T-helper 2 cell treated with Interferon-gamma antibody and Interleukin-4, amounts not matched to agents 100 ng/mL and 5 ng/mL, for 36 hours (primary cell): ENCODE measurements at regions not wholly inside any gene's neighbourhood (a gene's known extent, or its start where the extent isn't known, plus 50 kb on each side); places are given as distances from the start of the nearest gene placed in this dataset.

ENCODE experiments used
- intact Hi-C: fragments of 100-400 bp; cut with micrococcal nuclease; formaldehyde crosslinking; loops from one replicate; pipeline ENCODE4 v1.15.1; 2023

DNA sequence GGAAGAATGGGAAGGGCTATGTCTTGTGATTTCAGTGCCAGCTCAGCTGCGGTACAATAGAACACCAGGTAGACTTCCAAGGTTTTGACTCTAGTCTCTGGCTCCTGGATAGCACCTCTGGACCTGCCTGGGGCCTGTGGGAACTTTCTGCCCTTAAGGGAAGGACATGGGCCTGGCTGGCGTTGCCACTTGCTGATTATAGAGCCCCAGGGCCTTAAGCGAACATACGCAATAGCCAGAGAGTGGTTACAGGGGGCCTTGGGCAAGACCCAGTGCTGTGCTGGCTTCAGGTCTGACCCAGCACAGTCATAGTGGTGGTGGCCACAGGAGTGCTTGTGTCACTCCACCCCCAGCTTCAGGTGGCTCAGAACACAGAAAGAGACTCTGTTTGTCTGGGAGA is 131.1 kb upstream of the COL21A1 start:
- intact Hi-C loops, result no loop called here

DNA sequence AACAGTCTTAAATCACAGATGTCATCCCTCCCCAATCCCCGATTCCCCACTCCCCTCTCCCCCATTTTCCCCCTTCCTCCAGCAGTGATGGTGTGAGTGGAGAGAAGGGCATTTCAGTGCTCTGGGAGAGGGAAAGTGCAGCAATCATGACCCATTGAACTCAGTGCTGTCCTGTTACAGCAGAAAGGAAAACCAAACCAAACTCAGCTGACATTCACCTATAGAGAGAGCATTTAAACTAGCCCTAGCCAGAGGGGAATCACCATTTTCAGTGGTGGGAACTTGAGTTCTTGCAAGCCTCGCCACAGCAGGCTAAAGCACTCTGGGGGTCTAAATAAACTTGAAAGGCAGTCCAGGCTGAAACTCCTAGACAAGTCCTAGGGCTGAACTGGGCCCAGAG is 129.9 kb upstream of the COL21A1 start:
- intact Hi-C loops, result no loop called here

DNA sequence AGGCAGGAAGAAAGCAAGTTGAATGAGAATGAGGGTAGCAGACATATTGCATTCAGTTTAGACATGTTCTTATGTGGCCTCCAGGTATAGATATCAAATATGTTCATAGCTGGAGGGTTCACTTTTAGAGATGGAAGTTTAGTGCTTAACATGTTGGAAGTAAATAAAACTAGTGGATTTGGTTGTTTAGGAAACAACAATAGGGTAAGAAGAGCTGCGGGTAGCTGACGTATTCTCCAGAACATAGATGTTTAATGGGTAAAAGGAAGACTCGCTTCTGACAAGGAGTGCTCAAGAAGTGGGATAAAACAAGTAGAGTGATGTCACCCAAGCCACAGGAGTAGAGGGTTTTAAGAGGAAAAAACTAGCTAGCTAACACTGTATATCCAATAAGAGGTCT is 128.4 kb upstream of the COL21A1 start:
- intact Hi-C loops, result no loop called here

DNA sequence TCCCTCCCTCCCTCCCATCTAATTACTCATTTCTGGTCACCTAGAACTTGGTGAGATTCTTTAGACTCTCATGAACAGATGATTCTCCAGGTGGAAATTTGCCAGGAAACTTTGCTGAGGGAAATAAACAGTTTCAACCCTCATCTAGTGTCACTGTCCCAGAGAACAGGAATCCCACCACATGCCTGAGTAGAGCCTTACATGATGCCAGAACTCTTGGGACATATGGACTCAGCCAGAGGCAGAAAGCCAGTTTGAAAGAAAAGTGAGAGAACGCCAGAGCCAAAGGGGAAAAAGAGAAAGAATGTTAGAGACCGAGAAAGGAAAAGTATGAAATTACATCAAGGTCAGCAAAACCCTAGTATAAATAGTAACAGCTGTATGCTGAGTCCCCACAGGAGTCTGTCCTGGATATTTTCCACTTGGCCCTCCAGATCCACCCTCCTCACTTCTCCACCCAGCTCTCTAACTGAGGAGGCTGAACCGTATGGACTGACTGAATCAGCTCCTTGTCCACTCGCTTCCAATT is 127.5 kb upstream of the COL21A1 start:
- intact Hi-C loops, result no loop called here

DNA sequence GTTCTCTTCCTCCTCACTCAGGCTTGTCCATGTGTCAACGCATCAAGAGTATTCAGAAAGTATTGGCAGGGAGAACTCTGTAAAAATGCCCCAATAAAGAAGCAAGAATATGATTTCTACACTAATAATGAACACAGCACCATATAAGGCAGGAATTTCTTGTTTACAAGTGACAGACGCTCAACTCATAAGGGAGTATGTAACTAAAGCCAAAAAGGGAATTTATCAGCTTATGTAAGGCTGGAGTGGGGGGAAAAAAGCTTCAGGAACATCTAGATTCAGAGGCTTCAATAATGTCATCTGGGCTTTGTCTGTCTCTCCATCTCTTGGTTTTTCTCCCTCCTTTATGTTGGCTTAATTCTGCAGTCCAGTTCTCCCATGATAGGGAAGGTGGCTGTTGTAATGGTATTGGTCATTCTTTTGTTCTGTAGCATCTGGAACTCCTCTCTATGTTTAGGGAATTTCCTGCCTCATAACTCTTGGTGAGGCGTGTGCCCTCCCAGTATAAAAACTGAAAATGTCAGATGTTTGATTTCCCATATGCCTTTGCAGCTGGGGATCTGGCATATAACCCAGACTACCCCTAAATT is 125.1 kb upstream of the COL21A1 start:
- intact Hi-C loops, result no loop called here

DNA sequence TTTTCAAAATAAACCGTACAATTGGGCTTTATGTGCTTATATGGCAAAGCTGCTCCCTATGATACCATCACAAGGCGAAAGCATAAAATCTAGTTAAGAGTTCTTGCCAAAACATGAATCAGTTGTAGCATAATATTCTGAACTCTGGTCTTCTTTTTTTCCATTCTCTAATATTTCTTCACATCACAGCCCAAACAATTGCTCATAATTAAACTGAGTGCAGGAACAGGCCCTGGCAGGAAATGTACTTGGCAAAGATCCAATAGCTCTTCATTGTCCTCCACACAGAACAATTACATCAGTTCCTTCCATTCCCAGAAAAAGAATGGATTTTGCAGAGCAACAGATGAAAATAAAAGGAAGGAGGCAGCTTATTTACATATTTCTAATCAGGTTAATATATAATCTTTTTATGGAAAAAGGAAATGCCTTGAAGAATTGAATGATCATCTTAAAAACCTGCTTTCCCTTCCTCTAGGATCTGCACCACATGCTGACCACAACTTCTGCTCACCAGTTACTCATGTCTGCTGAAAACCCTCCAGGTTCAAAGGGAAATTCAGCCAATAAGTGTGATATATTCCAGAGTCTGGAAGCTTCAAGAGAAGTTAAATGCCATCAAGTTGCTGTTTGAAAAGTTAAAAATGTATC is 123.3 kb upstream of the COL21A1 start:
- intact Hi-C loops, result no loop called here

DNA sequence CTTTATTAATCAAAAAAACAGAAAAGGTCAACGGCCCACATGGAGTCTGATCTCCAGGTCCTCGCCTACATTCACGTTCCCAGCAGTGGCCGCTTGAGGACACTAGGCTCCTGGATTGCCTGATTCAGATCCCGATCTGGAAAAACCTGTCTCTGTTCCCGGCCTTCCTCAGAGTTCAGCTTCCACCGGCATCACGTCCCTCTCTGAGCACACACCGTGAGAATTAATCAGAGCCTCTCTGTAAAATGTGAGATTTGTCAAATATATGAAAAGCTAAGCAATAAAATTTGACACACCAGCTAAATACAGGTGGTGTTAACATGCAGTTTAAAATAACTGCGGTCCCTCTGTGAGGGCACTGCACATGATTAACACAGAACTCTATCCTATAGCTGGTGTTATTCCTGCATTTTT is 122.8 kb upstream of the COL21A1 start:
- intact Hi-C loops, result no loop called here

DNA sequence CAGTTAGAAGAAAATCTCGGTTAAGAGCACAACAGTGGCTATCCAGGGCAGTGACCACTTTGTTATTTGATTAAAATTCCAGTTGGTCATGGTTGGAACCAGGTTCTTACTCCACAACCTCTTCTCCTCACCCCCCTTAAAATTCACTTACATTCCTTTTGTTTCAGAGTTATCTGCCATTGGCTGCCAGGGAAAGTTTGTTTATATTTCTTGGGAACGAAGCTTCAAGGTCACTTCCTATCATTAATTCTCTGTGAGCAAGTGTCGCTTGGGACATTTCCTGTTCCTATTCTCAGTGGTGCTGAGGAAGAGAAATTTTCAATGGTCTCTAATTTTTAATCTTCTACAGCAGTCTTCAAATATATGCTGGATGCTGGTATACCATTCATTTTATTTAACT is 121.1 kb upstream of the COL21A1 start:
- intact Hi-C loops, result no loop called here

DNA sequence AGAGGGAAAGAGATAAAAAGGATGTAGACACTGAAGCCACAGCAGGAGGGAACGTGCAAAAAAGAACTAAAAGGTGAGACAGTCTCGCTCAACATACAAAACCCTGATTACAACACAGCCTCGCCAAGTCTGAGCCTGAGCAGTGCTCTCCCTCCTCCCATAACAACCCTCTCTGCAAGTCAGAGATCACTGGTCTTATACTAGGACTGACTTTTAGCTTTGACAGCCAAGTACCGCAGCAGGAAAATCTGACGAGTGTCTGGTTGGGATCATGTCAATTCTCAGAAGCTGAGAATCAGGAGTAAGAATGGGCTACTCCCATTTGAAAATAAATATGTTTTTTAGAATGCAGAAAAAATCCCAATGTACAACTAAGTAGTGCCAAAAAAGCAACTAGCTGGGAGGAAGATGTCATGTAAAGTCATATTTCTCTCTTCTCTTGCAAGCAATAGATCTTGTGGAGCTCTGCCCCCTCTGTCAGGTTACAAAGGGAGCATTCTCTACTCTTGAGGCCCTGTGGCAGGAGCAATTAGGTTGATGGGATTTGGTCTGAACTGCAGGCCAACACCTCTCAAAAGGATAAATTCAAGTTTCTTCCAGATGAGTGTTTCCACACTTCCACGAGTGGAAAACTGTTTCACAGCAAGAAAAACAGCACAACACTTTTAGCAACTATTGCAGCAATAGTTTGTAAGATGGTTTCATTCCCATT is 118.9 kb upstream of the COL21A1 start:
- intact Hi-C loops, result no loop called here

DNA sequence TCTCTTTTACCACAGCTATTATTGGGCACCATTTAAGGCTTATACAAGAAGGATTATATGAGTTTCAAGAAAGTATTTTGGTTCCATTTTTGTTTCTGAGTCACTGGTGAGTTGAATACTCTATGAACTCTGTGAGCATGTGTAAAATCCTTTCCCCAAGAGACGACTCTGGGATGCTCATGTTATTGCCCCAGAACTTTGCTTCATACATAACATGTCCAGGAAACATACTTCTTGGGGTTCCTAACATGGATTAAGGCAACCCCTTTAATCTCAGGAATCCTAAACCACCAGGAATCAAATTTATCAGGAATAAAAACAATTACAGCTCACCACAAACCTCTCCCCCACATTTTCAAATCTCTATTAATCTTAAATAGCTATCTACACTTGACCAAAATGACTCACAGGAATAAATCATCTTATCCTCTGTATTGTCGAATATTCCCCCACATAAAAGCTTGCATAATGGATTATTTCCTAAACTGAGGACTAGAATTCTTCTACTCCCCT is 117.5 kb upstream of the COL21A1 start:
- intact Hi-C loops, result no loop called here

DNA sequence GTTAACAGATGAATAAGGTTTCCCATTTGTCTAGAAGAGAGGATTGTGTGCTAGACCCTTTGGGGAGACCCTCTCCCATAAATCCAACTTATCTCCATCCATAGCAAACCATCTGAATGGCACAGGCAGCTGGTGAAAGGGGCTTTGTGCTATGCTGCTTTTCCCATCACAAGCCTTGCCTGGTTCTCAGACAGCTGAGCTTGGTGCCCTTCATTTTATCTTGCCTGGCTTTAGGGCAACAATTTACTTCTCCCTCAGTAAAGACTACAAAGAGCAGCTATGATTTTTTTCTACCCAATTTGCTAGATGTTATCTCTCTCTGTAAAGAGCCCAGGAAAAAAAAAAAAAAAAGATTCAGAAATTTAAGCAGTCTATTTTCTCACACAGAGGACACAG is 117.0 kb upstream of the COL21A1 start:
- intact Hi-C loops, result no loop called here

DNA sequence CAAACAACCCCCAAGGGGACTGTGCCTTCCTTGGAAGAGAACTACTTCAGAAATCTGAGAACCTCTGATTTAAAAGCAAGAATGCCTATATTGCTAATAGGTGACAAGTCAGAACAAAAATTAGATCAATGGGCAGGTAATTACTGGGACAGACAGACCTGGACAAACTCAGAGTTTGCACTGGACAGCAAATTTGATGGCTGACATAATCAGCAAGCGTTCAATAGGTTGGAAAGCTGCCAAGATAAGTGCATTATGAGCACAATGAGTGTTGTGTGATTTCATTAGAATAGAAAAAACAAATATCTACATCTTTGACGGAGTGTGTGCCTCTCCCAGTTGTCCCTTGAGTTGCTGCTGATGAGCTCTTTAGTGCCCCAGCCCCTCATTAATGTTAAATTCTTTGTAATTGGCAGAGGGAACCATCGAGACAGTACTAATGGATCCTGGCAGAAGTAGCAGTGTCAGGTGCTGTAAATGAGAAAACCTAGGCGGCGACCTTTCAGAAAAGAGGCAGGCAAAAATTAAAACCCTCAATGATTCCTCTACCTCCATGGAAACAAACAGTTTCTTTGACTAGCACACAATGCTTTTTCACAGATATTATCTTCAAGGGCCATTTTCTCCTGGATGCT is 116.5 kb upstream of the COL21A1 start:
- intact Hi-C loops, result no loop called here

DNA sequence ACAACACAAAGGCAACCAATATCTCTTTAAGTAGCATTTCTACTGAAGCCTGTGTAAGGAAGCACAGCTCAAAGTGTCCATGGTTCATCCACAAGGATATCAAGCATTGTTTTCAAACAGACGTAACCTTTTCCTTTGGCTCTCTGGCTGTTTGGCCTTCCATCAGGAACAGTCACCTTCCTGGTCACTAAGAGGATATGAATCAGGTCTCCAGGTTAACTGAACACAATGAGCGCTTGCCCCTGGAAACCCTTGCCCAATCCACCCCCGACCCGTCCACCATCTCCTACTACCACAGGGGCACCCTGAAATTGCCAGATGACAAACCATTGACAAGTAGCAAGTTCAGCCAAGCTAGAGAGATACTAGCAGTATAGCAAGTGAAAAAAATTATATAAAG is 114.4 kb upstream of the COL21A1 start:
- intact Hi-C loops, result no loop called here

DNA sequence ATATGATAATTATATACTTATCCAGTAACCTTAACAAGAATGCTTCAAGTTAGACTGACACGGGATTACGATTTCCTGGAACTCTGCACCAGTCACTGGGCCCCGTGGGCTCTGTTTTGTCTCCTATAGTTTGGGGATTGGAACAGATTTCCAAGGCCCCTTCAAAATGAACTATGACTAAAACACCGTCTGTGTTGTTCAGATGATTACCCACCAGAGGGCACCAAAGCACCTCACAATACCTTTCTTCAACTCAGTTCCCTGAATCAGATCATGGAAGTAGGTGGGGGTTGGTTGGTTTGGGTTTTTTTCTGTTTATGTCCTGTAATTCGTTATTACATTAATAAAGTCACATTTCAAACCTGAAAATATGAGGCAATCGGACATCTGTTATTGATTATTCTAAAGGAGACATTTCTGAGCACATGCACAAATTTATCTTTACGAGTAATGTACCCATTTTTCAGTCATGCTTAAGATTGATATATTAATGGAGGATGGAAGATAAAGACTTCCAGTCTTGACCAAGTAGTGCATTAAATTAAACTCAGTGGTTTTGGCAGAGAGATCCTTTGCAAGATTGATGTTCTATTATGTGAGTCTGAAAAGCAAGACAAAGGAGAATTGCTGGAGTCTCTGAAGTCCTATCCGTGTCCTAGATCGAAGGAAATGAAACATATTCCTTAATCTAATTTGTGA is 112.0 kb upstream of the COL21A1 start:
- intact Hi-C loops, result loop anchor here (1.0 to 10.0 kb wide), 4 partner anchors 211 to 493 kb away; no protein-coding TSS in a partner anchor

DNA sequence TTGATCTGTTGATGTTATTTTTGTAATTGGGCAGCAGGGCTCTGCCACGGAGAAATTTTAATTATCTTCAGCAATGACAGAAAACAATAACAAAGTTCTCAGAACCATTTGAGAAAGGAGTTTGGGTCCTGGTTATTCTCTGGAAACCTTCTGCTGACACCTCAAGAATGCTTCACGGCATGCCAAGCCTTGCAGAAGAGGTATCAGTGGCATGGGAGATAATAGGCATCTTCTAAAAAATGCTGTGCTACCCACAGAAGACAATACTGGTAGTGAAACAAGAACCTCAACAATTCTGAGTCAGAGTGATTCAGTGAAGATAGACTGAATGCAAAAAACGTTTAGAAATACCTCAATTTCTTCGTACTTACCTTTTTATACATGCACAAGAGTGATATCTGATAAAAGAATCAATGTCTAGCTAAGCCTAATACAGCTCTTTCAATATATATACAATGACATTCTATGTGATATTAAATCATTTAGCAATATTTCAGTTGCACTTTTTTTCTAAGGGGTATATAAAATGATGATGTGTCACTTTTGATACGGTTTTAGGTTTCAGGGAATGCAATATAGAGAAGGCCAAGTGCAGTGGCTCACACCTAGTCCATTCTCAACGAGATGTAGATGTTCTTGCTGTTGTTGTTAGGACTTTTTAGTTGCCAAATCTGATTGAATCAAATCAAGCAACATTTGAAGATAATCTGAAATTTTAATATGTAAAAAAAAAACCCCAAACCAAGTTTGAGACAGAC is 110.4 kb upstream of the COL21A1 start:
- intact Hi-C loops, result loop anchor here (5.0 to 10.0 kb wide), 2 partner anchors 337 to 495 kb away; no protein-coding TSS in a partner anchor

DNA sequence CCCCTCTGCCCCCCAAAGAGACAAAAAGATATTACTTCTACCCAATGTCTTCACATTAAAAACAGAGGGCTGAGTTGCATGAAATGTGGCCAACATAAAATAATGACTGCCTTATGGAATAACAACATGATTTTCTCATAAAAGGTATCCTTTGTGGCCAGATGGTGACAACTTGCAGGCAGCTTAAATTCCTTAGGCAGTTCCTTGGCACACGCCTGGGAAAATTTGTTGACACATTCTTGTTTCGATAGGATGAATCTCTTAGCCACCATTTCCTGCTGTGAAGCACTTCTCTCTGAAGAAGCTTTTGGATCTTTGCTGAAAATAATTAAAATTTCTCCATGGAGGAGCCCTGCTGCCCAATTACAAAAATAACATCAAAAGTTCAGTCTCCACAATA is 109.0 kb upstream of the COL21A1 start:
- intact Hi-C loops, result loop anchor here (5.0 to 10.0 kb wide), 2 partner anchors 338 to 496 kb away; no protein-coding TSS in a partner anchor

DNA sequence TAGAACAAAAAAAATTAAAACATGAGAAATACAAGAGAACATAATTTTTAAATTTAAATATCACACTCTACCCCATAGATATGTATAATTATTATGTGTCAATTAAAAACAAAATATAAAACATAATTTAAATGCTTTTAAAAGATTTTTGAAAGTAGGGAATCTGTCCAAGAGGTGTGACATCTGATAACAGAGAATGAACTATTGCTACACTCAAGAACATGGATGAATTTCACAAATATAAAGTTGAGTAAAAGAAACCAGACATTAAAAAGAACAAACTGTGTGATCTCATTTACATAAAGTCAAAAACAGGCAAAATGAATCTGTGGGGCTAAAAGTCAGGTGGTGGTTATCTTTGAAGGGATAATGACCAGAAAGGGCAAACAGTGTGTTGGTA is 106.5 kb upstream of the COL21A1 start:
- intact Hi-C loops, result loop anchor here (10.0 kb wide), 1 partner anchor 341 kb away; no protein-coding TSS in a partner anchor

DNA sequence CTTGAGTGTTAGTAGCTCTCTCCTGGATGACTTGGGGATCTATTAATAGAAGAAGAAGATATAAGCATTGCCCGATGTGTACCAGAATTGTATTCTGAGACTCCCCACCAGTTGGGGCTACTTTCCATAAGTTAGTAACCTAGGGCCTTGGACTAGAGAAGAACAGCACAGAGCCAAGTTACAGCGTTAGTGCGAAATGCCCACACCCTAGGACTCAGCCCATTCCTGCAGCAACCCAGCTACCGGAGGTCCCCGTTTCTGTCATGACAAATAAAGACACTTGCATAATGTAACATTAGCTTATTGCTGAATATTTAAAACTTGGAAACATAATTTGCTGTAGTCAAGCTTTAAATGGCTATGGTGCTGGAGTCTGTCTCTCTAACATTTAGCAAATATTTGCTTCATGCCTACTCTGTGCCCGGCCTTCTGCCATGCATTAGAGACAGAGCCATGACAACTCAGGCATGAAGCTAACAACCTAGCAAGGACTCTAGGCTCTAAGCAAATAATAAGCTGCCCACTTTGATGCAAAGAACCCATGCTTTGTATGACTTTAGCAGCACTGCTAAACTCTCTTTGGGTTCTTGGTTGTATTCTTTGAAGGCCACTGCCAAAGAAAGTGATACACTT is 103.4 kb upstream of the COL21A1 start:
- intact Hi-C loops, result loop anchor here (10.0 kb wide), 1 partner anchor 344 kb away; no protein-coding TSS in a partner anchor

DNA sequence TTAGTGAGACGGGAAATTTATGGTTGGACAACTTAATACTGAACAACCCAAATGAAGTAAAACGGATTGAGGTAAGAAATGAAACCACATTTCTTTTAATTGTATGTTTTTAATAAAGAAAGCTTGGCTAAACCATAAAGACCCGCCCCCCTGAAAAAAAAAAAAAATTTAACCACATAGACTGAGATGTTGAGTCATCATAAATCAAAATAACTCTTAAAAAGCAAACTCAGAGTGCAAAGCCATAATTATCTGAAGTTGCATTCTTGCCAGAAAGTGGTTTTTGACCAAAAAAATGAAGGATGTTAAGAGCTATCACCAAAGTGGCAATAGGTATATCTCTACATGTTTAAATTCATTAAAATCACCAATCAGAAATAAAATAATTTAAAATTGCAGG is 101.8 kb upstream of the COL21A1 start:
- intact Hi-C loops, result no loop called here

DNA sequence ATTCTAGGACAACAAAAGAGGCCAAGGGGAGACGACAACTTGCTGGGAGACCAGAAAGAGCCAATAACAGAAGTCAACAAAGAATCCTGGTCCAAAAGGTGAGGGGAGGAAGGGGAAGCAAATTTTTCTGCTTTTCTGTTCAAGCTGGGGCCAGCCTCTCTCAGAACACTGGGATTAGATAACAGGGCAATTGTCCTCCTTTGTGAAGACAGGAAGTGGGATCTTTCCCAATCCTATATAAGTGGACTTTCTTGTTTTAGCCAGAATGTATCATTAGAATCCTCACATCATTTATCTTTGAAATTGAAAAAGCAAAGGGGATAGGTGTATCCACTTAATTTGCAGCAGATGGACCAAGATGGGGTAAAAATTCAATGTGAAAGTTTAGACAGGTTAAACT is 101.2 kb upstream of the COL21A1 start:
- intact Hi-C loops, result no loop called here
